SU-DHL-6 (cell line): ENCODE measurements at regions not wholly inside any gene's neighbourhood (a gene's known extent, or its start where the extent isn't known, plus 50 kb on each side); places are given as distances from the start of the nearest gene placed in this dataset.

ENCODE experiments used
- H2AFZ ChIP-seq: fragments of 200-600 bp; sonication (generic); 2 replicates; pipeline ENCODE4 v1.6.1; 2014; ENCODE audit warnings: low read depth, mild to moderate bottlenecking, moderate library complexity, mixed read lengths, antibody characterized with exemption, low read length; ENCODE audit not compliant: severe bottlenecking
- H3F3A ChIP-seq: fragments of 200-600 bp; shearing (Covaris generic); 2 replicates; pipeline ENCODE4 v1.6.0; 2016; ENCODE audit warnings: antibody characterized with exemption, mild to moderate bottlenecking; ENCODE audit not compliant: insufficient read depth
- H3K27ac ChIP-seq: fragments of 200-600 bp; sonication (generic); 2 replicates; pipeline ENCODE4 v1.5.1; 2016; ENCODE audit warnings: low read depth, mild to moderate bottlenecking, low read length, moderate library complexity, mixed read lengths
- H3K27me3 ChIP-seq: fragments of 200-600 bp; sonication (generic), shearing (Covaris generic); 2 replicates; pipeline ENCODE4 v1.6.0; 2014; ENCODE audit warnings: mild to moderate bottlenecking, low read length
- H3K36me3 ChIP-seq: fragments of 200-600 bp; sonication (generic); 2 replicates; pipeline ENCODE4 v1.6.1; 2014; ENCODE audit warnings: mild to moderate bottlenecking, low read length, mixed read lengths
- H3K4me2 ChIP-seq: fragments of 300-600, 200-600 bp; shearing (Covaris generic), sonication (generic); 2 replicates; pipeline ENCODE4 v1.6.0; 2014; ENCODE audit warnings: low read length, low read depth, mild to moderate bottlenecking; ENCODE audit not compliant: poor library complexity, severe bottlenecking
- H3K4me3 ChIP-seq: fragments of 200-600 bp; sonication (generic); 2 replicates; pipeline ENCODE4 v1.5.1; 2014; ENCODE audit warnings: antibody characterized with exemption, low read length, mild to moderate bottlenecking, mixed read lengths; ENCODE audit not compliant: insufficient read depth, poor library complexity, severe bottlenecking
- H3K79me2 ChIP-seq: fragments of 200-600 bp; sonication (generic); 2 replicates; pipeline ENCODE4 v1.6.1; 2014; ENCODE audit warnings: mild to moderate bottlenecking, low read length, moderate library complexity; ENCODE audit not compliant: insufficient read depth
- H3K9ac ChIP-seq: fragments of 200-600 bp; sonication (generic); 2 replicates; pipeline ENCODE4 v1.7.0; 2014; ENCODE audit warnings: mild to moderate bottlenecking, low read length
- H3K9me2 ChIP-seq: fragments of 200-600 bp; sonication (generic); replicated peaks from 2 replicates; pipeline ENCODE4 v1.6.1; 2014; ENCODE audit warnings: low read length; ENCODE audit not compliant: insufficient read depth
- H3K9me3 ChIP-seq: fragments of 200-600 bp; sonication (generic); 2 replicates; pipeline ENCODE4 v1.6.1; 2014; ENCODE audit warnings: low read length, mixed read lengths; ENCODE audit not compliant: insufficient read depth
- H4K20me1 ChIP-seq: fragments of 200-600 bp; sonication (generic); 2 replicates; pipeline ENCODE4 v1.6.1; 2014; ENCODE audit warnings: low read depth, mild to moderate bottlenecking, antibody characterized with exemption, low read length, moderate library complexity, mixed read lengths
- EZH2phosphoT487 ChIP-seq: fragments of 200-600 bp; sonication (generic), shearing (Covaris generic); conservative IDR thresholded peaks from 2 replicates; pipeline ENCODE4 v1.6.1; 2018; ENCODE audit warnings: mild to moderate bottlenecking, antibody characterized with exemption, low read length, moderate library complexity, mixed read lengths
- TF ChIP-seq, protein P1 (sequence below): fragments of 200-600 bp; sonication (generic); IDR thresholded peaks from one replicate; pipeline ENCODE4 v1.5.1; 2017; ENCODE audit warnings: antibody characterized with exemption, mild to moderate bottlenecking, low read length, moderate library complexity; ENCODE audit not compliant: insufficient read depth, poor library complexity, severe bottlenecking

- Histone ChIP-seq H3K4me2 (no peak overlapping the region), H3F3A (no peaks in the 10 kb centered on the region), H3K79me2 (no peaks in the 10 kb centered on the region), H3K27me3 (no peaks in the 10 kb centered on the region), H3K9ac (no peak overlapping the region), H2AFZ (no peak overlapping the region), H3K27ac (no peak overlapping the region), H3K4me3 (no peak overlapping the region), H3K36me3 (no peaks in the 10 kb centered on the region), H3K9me3 (no peaks in the 10 kb centered on the region), H3K9me2 (no peaks in the 10 kb centered on the region), H4K20me1 (no peaks in the 10 kb centered on the region)
- TF ChIP-seq, protein P1, sequence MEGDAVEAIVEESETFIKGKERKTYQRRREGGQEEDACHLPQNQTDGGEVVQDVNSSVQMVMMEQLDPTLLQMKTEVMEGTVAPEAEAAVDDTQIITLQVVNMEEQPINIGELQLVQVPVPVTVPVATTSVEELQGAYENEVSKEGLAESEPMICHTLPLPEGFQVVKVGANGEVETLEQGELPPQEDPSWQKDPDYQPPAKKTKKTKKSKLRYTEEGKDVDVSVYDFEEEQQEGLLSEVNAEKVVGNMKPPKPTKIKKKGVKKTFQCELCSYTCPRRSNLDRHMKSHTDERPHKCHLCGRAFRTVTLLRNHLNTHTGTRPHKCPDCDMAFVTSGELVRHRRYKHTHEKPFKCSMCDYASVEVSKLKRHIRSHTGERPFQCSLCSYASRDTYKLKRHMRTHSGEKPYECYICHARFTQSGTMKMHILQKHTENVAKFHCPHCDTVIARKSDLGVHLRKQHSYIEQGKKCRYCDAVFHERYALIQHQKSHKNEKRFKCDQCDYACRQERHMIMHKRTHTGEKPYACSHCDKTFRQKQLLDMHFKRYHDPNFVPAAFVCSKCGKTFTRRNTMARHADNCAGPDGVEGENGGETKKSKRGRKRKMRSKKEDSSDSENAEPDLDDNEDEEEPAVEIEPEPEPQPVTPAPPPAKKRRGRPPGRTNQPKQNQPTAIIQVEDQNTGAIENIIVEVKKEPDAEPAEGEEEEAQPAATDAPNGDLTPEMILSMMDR: no peak
- no peak for TF ChIP-seq EZH2phosphoT487
Measured at GRCh38 chr5:10849278-10849677, 88.2 kb upstream of the DAP start.

GRCh38 chr5:10844016-10844415, 83.0 kb upstream of the DAP start:
- TF ChIP-seq, protein P1: no peak
- no peak for TF ChIP-seq EZH2phosphoT487
- H3K9ac ChIP-seq: no peak overlapping the region
- no peaks in the 10 kb centered on the region for H3K79me2 ChIP-seq

GRCh38 chr5:10842823-10843222, 81.8 kb upstream of the DAP start:
- H3K9me2 ChIP-seq: no peaks in the 10 kb centered on the region
- no peaks in the 10 kb centered on the region for H3F3A ChIP-seq
- no peak overlapping the region for H3K4me2 ChIP-seq
- H3K36me3 ChIP-seq: no peaks in the 10 kb centered on the region
- no peak overlapping the region for H3K4me3 ChIP-seq
- no peak overlapping the region for H3K27ac ChIP-seq
- H3K79me2 ChIP-seq: no peaks in the 10 kb centered on the region
- no peak overlapping the region for H2AFZ ChIP-seq
- no peaks in the 10 kb centered on the region for H3K9me3 ChIP-seq
- no peak overlapping the region for H3K9ac ChIP-seq
- H3K27me3 ChIP-seq: no peaks in the 10 kb centered on the region
- H4K20me1 ChIP-seq: no peaks in the 10 kb centered on the region
- no peak for TF ChIP-seq EZH2phosphoT487
- TF ChIP-seq, protein P1: no peak

More at GRCh38 chr5:10844016-10844415, 83.0 kb upstream of the DAP start:
- Histone ChIP-seq H3K4me2 (no peak overlapping the region), H3K27ac (no peak overlapping the region), H2AFZ (no peak overlapping the region), H3K4me3 (no peak overlapping the region), H3K9me2 (no peaks in the 10 kb centered on the region), H3F3A (no peaks in the 10 kb centered on the region), H3K9me3 (no peaks in the 10 kb centered on the region), H3K36me3 (no peaks in the 10 kb centered on the region), H4K20me1 (no peaks in the 10 kb centered on the region), H3K27me3 (no peaks in the 10 kb centered on the region)
